HG02759 (cell line): ENCODE measurements at regions not wholly inside any gene's neighbourhood (a gene's known extent, or its start where the extent isn't known, plus 50 kb on each side); places are given as distances from the start of the nearest gene placed in this dataset.

Source experiments
- ATAC-seq: cut with Tn5 transposase; IDR thresholded peaks from one replicate; pipeline ENCODE4 v1.9.1; 2021; ENCODE audit warnings: mild to moderate bottlenecking, moderate library complexity; ENCODE audit not compliant: unreplicated experiment

DNA sequence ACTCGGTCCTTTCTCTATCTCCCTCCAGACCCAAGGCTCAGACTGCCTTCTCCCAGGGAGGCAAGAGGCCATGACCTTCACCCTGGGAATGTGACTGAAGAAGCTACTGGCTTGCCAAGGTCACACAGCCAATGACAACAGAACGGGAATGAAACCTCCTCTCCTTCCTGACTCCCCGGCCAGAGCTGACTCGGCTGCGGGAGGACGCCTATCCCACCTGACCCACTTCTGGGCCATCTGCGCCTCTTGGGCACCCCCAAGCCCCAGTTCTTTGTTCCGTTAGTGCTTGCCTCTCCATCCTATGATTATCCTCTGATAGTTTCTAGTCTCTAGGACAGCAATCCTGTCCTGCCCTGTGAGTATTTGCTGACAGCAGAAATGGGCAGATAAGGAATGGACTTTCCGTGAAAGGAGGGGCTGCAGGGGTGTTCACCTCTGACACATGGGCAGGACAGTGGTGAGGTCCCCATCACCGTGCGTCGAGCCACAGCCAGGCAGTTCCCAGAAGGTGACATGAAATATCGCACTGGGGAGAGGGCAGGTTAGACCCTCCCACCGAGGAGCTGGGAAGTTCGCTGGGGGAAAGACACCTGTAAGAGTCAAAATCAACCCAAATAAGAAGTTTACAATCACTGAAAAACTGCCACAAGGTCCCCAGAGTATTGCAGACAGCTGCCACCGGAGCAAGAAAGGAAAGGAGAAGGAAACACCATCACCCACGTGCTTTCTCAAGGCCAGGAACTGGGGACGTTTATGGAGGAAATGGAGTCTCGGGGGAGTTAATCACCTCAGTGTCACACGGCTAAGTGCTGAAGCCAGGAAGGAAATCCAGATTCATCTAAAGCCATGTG lies 63.0 kb downstream of the INSIG1 start:
- no peak for ATAC-seq

DNA sequence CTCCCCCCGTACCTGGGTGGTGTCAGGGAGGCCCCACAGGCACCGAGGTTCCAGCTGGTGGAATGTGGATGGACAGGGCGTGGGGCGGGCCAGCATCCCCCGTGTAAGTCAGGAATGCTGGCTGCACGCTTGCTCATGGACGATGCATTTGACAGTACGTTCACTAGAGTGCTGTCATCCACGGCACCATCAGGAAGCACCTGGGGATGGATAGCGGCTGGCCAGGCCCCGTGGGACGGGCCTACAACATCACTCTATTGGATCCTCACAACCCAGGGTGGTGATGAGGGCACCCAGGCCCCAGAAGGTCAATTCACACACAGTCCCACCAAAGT lies 63.6 kb downstream of the INSIG1 start:
- ATAC-seq, result no peak

GRCh38 chr7:155361947-155362346 lies 64.3 kb downstream of the INSIG1 start:
- ATAC-seq, result no peak

GRCh38 chr7:155362380-155363145 lies 64.9 kb downstream of the INSIG1 start:
- ATAC-seq, result no peak

DNA sequence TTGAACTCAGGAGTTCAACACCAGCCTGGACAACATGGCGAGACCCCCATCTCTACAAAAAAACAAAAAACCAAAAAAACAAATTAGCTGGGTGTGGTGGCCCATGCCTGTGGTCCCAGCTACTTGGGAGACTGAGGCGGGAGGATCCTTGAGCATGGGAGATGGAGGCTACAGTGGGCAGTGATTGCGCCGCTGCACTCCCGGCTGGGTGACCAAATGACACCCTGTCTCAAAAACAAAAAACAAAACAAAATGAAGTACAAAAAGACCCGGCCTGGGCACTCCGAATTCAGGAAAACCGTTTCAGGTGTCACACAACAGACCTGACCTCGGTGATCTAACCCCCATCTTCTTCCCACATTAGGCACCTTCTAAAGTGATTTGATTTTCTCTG lies 65.5 kb downstream of the INSIG1 start:
- ATAC-seq, result no peak

GRCh38 chr7:155363852-155364600 lies 66.3 kb downstream of the INSIG1 start:
- no peak for ATAC-seq

DNA sequence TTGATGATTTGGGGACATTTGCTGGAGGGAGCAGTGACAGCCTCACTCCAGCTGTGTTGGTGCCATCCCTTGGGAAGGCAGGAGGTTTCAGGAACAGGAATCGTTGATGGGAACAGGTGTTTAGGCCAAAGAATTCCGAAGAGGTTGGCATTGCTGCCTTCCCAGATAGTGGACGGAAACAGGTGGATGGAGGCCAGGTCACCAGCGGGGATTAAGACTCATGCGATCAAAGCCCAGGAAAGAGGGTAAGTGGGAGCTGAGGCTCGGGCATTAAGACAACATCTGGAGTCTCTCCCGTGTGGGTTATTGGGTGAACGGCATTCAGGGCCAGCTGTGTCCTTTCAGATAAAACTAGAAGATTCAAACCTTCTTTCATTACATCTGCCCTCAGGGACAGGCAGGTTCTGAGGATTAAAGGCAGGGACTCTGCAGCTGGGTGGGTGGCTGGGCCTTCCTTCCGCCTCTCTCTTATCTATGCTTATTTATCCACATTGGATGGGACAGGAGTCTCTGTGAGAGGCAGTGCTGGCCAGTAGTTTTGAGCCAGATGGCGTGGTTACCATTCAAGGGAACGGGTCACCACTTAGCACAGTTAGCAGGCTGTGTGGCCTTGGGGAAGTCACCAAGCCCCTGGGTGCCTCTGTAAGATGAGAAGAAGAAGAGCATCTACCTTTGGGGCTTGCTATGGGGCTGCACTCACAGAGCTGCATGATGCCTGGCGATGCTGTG lies 67.6 kb downstream of the INSIG1 start:
- ATAC-seq, result no peak

DNA sequence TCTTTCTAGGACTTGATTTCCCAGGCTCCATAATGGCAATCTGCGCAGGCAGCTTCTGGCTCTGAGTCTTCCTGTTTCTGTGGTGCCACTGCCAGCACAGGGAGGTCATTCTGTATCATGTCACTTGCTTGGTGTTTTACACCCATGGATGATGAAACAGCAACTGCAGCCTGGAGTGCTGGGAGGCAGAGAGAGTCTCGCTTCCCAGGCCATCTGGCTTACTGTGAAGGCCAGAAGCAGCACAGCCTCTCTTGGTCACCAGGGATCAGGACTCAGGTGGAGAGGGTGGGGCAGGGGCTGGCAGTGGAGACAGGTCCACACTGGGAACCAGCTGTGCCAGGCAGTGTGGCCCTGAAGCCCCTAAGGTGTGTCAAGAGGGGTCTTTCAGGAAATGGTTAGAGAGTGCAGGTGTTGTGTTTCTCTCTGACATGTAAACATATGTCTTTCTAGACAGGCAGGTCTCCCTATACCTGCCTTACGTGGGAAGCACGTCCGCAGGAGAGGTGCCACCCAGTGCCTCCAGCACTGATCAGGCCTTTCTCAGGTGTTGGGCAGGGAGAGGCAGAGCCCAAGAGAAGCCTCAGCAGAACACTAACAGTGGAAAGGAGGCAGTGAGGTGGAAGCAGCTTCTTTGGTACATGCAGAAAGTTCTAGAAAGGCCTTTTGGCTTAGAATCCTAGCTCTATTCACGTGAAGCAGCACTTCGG lies 71.4 kb downstream of the INSIG1 start:
- no peak for ATAC-seq

GRCh38 chr7:155369766-155370165 lies 72.1 kb downstream of the INSIG1 start:
- no peak for ATAC-seq

DNA sequence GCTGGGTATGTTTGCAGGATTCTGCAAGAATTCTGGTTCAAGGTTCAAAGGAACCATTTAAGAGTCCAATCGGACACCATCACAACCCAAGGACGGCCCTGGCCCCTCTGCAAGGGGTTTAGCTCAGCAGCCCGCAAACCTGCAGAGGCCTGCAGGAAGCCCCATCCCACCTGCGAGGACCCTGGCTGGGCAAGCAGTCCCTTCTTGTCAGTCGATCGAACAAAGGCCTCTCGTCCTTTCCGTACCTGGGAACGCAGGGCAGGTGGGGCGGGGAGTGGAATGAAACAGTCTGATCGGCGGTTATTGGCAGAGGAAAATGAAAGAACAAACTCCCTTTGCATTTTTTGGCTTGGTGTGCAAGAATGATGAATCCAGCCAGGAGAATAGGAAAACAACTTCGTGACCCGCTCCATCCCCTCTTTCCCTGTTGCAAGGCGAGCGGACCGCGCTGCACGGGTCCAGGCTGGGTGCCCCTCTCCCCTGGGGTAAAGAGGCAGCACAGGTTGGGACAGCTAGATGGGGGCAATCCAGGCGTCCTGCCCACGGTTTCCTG lies 73.7 kb downstream of the INSIG1 start:
- ATAC-seq, result no peak

GRCh38 chr7:155371884-155372781 lies 74.5 kb downstream of the INSIG1 start:
- peak; percentile 62 for ATAC-seq

- ATAC-seq, result peak; percentile 22
These were observed 75.2 kb downstream of the INSIG1 start for GRCh38 chr7:155372782-155373358.

- no peak for ATAC-seq
These were observed 75.9 kb downstream of the INSIG1 start for GRCh38 chr7:155373359-155374273.

DNA sequence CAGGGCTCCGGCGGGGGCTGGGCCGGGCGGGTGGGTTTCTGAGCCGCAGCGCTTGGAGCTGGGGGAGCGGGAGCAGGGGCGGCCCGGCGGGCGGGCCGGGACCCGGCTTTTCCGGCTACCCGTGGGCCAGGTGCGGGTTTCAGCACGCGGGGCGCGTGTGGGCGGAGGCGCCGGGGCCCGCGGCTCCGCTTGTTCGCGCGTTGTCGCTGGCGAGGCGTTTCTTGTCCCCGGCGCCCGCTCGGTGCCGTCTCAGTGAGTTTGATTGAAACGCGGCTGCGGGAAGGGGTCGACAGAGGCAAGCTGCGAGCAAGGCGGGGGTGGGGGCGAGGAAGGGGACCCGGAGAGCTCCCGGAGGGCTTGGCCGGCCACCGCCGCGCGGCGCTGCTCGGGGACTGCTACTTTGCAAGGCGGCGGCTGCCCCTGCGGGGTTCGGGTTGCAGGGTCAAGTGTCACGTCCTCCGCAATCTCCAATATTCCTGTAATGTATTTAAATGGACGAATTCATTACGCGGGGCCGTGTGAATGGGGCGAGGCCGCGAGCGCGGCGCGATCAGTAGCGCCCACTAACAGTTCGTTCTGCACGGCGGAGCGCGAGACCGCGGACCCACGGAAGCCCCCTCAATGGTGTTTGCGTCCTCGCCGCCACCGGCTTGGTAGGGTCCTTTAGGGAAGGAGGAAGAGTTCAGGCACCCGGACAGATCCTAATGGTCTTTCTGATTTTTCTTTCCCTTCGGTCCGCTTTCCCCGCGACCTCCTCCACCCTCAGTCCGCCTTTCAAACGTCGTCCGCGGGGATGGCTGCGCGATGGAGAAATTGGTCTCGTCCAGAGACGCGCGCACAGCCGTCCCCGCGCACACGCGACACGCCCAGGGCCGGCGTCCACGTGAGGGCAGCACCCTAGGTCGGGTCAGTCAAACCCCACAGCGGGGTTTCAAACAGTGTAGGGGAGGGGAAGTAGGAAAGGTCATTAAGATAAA lies 76.9 kb downstream of the INSIG1 start:
- no peak for ATAC-seq

GRCh38 chr7:155375337-155376277 lies 77.9 kb downstream of the INSIG1 start:
- no peak for ATAC-seq
